ENCODE measurements at regions not wholly inside any gene's neighbourhood (a gene's known extent, or its start where the extent isn't known, plus 50 kb on each side); places are given as distances from the start of the nearest gene placed in this dataset.
"Not testable (repeated sequence)": the region's sequence is repeated elsewhere in the genome, so short reads cannot be mapped to it uniquely, and the experiment has no call there.

GRCh38 chr1:19591482-19592091, 52.5 kb upstream of the NBL1 start:
- DNase-seq: no peak

- no peak for DNase-seq
Observed at GRCh38 chr1:19585507-19585906, 58.6 kb upstream of the NBL1 start.

GRCh38 chr1:19582318-19582717, 61.8 kb upstream of the NBL1 start:
- DNase-seq: peak; percentile 75

- no peak for DNase-seq
Observed at GRCh38 chr1:19581381-19581780, 62.7 kb upstream of the NBL1 start.

GRCh38 chr1:19577561-19577960, 66.5 kb upstream of the NBL1 start:
- DNase-seq: no peak

- DNase-seq: no peak
Observed at GRCh38 chr1:19577036-19577435, 67.1 kb upstream of the NBL1 start.

GRCh38 chr1:19569786-19570185, 74.3 kb upstream of the NBL1 start:
- DNase-seq: no peak

GRCh38 chr1:19567041-19567440, 77.1 kb upstream of the NBL1 start:
- no peak for DNase-seq

- no peak for DNase-seq
Observed at GRCh38 chr1:19564366-19564765, 79.0 kb upstream of the CAPZB start.

- no peak for DNase-seq
Observed at GRCh38 chr1:19563324-19564097, 78.2 kb upstream of the CAPZB start.

- DNase-seq: no peak
Observed at GRCh38 chr1:19562847-19563246, 77.5 kb upstream of the CAPZB start.

- no peak for DNase-seq
Observed at GRCh38 chr1:19560480-19560879, 75.1 kb upstream of the CAPZB start.

- no peak for DNase-seq
Observed at GRCh38 chr1:19559641-19560040, 74.3 kb upstream of the CAPZB start.

GRCh38 chr1:19557609-19558051, 72.3 kb upstream of the CAPZB start:
- DNase-seq: no peak

GRCh38 chr1:19554090-19554489, 68.8 kb upstream of the CAPZB start:
- DNase-seq: no peak

- DNase-seq: no peak
Observed at GRCh38 chr1:19552291-19553010, 67.1 kb upstream of the CAPZB start.

GRCh38 chr1:19551837-19552236, 66.5 kb upstream of the CAPZB start:
- not testable (repeated sequence) for DNase-seq

- not testable (repeated sequence) for DNase-seq
Observed at GRCh38 chr1:19550437-19550836, 65.1 kb upstream of the CAPZB start.

- DNase-seq: no peak
Observed at GRCh38 chr1:19547814-19548213, 62.5 kb upstream of the CAPZB start.

GRCh38 chr1:19536519-19536918, 51.2 kb upstream of the CAPZB start:
- DNase-seq: no peak

GRCh38 chr1:19535214-19535613, 49.9 kb upstream of the CAPZB start:
- DNase-seq: no peak
